Fibroblast of skin of left biceps (primary cell): ENCODE measurements at regions not wholly inside any gene's neighbourhood (a gene's known extent, or its start where the extent isn't known, plus 50 kb on each side); places are given as distances from the start of the nearest gene placed in this dataset.

Source experiments
- DNase-seq, 2 experiments: peaks; one replicate each; pipeline ENCODE4 v3.0.0-alpha.2; 2013; ENCODE audit warnings: low read depth in 2 of 2

- DNase-seq, result no peak
Measured at GRCh38 chr15:66848686-66849392, 146.8 kb downstream of the SMAD6 start.

- no peak for DNase-seq
Measured at GRCh38 chr15:66849393-66849745, 147.3 kb downstream of the SMAD6 start.

- no peak for DNase-seq
Measured at GRCh38 chr15:66849746-66850077, 147.7 kb downstream of the SMAD6 start.

- no peak for DNase-seq
Measured at GRCh38 chr15:66850078-66850991, 148.3 kb downstream of the SMAD6 start.

GRCh38 chr15:66850996-66851310 lies 148.9 kb downstream of the SMAD6 start:
- DNase-seq, result no peak

GRCh38 chr15:66851311-66852063 lies 149.5 kb downstream of the SMAD6 start:
- peak; percentile 38 to 42 for DNase-seq

- DNase-seq, result no peak
Measured at GRCh38 chr15:66852064-66852905, 150.2 kb downstream of the SMAD6 start.

- no peak for DNase-seq
Measured at GRCh38 chr15:66854012-66854965, 152.3 kb downstream of the SMAD6 start.

GRCh38 chr15:66855041-66855440 lies 153.0 kb downstream of the SMAD6 start:
- DNase-seq, result no peak

GRCh38 chr15:66857694-66858093 lies 155.7 kb downstream of the SMAD6 start:
- no peak for DNase-seq

- no peak for DNase-seq
Measured at GRCh38 chr15:66858423-66859207, 156.6 kb downstream of the SMAD6 start.

GRCh38 chr15:66859688-66860253 lies 157.7 kb downstream of the SMAD6 start:
- DNase-seq, result no peak

- no peak for DNase-seq
Measured at GRCh38 chr15:66860844-66861243, 158.8 kb downstream of the SMAD6 start.

- no peak for DNase-seq
Measured at GRCh38 chr15:66862111-66862939, 160.3 kb downstream of the SMAD6 start.

GRCh38 chr15:66862940-66863335 lies 160.9 kb downstream of the SMAD6 start:
- DNase-seq, result peak; percentile 65 to 67

GRCh38 chr15:66863390-66864085 lies 161.5 kb downstream of the SMAD6 start:
- no peak for DNase-seq

- no peak for DNase-seq
Measured at GRCh38 chr15:66864086-66864830, 162.2 kb downstream of the SMAD6 start.
